ENCODE measurements at regions not wholly inside any gene's neighbourhood (a gene's known extent, or its start where the extent isn't known, plus 50 kb on each side); places are given as distances from the start of the nearest gene placed in this dataset.
A peak's percentile ranks its signal among the peaks of the same experiment; 100 is the strongest.

DNA sequence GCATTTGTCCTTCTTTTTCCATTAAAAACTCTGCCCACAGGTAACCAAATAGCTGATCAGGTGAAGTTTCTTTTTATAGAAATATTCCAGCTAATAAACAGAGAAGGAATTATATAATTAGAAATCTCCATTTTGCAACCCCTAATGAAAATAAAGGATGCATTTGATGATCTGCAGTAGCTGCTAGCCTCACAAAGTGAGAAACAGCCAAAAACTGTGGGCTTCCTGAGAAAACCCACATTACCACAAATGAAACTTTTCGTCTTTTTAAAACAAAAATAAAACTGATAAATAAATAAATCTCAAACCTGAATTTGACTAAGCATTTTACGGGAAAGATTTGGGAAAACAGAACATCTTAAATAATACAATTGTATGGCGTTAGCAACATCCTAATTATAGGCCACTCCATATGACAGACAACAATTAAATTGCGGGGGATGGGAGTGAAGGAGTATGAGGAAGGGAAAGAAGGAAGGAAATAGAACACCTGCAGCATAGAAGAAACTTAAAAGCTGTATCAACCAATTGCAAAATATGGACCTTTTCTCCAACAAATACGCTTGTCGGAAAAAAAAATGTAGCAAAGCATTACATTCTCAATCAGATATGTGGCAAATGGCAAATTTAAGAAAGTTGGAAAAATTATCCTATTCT, 283.0 kb upstream of the ITGA1 start:
- DNase-seq: no peak

DNA sequence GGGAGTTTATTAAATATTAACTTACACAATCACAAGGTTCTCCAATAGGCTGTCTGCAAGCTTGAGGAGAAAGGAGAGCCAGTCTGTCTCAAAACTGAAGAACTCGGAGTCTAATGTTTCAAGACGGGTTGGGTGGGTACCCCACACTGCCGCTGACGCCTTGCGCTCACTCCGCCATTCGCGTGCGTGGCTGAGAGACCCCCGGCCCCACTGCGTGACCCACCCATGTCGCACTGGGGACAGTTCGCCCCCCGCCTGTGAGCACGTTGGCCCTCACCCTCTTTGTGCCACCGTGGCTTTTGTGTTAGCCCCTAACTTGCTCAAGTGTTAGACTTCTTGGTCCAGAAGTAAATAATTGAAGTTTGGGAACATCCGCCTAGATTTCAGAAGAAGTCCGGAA, 270.0 kb upstream of the ITGA1 start:
- no peak for DNase-seq

DNA sequence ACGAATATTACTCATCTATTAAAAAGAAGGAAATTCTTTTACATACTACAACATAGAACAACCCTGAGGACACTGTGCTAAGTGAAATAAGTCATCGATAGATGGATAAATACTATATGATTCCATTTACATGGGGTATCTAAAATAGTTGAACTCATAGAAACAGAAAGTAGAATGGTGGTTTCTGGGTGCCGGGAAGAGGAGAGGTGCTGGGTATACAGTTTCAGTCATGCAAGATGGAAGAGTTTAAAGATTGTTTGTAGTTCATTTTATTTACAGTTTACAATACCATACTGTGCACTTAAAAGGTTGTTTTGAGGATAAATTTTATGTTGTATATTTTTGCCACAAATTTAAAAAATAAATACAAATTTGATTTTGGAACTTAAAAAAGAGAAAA, 267.5 kb upstream of the ITGA1 start:
- DNase-seq: no peak

GRCh38 chr5:52521236-52521635, 266.5 kb upstream of the ITGA1 start:
- no peak for DNase-seq

GRCh38 chr5:52523701-52524100, 264.0 kb upstream of the ITGA1 start:
- DNase-seq: no peak

GRCh38 chr5:52531105-52531504, 256.6 kb upstream of the ITGA1 start:
- no peak for DNase-seq

DNA sequence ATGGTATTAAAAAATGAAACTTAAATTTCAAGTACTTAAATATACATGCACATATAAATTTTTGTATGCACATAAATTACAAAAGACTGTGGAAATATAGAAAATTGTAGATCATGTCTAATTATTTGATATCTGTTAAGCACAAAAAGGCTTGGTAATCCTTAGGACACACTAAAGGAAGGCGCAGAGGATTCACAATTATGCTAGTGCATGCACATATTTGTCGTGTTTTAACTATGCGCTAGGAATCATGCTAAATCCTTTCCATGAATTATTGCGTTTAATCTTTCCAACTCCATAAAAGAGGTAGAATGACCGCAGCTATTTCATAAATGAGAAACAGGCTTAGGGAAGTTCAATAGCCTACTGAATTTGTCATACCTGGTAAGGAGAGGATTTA, 244.1 kb upstream of the ITGA1 start:
- no peak for DNase-seq

GRCh38 chr5:52544738-52545137, 243.0 kb upstream of the ITGA1 start:
- no peak for DNase-seq

DNA sequence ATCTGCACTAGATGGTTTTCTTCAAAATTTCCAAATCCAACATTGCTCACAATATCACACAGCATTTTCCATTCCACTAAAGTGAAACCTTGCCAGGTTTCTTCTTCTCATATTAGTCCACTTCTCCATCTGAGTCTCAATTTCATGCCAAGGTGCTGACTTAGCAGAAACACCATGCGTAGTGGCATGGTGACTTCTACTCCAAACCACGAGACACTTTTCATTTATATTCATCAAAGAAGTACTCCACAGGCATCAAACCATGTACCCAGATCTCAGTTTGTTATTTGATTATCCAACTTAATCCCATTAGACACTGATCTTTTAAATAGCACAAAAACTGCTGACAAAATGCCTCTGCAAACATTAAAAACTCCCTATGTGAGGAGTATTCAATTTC, 233.4 kb upstream of the ITGA1 start:
- DNase-seq: no peak

- DNase-seq: peak; percentile 53
Measured at GRCh38 chr5:52560366-52560765, 227.3 kb upstream of the ITGA1 start.

DNA sequence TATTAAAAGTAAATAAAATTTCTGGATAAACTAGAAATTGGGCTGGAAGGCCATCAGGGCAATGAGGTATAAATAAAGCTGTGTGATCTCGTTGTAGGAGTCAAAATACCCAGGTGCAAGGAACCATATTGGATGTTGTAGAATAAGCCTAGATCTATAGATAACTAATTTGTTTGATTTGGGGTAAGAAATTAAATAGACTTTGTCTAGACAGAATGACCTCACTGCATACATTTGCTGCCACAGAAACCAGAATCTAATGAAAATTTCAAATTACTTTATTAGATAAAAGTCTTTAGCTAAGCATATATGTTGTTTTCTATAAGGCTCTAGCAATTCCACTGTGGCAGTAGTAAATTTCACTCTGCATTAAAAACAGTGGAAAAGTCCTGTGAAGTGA, 225.2 kb upstream of the ITGA1 start:
- DNase-seq: no peak

GRCh38 chr5:52564587-52564986, 223.1 kb upstream of the ITGA1 start:
- DNase-seq: no peak

DNA sequence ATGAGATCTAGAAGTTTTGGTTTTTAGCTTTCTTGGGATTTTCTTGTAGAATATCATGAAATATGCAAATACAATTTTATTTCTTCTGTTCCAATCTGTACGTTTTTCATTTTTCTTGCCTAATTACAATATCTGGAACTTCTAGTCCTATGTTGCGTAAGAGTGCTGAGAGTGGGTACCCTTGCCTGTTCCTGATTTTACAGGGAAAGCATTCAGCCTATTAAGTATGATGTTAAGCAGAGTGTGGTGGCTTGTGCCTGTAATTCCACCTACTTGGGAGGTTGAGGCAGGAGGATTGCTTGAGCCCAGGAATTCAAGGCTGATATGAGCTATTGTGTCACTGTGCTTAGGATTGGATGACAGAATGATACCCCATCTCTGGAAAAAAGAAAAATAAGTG, 210.2 kb upstream of the ITGA1 start:
- DNase-seq: no peak

GRCh38 chr5:52579391-52579790, 208.3 kb upstream of the ITGA1 start:
- no peak for DNase-seq

DNA sequence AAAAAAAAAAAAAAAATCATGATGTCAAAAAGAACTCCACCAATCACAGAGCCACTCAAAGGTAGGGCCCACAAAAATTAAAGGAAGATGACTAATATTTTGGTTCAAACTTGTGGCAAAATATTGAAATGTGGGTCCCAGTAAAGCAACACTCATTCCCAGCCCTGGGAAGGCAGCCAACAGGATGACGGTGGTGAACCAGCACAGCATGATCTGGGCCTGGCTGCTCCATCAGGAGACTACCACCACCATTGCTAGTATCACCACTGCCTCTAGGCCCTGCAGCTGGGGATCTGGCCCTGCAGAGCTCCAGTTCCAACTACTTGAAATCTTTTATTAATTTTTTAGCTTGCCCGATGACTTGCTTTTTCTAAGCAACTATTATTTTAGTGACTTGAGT, 206.8 kb upstream of the ITGA1 start:
- DNase-seq: no peak

- DNase-seq: no peak
Measured at GRCh38 chr5:52582313-52582712, 205.4 kb upstream of the ITGA1 start.

- no peak for DNase-seq
Measured at GRCh38 chr5:52587131-52587530, 200.6 kb upstream of the ITGA1 start.

- DNase-seq: no peak
Measured at GRCh38 chr5:52597625-52598024, 190.1 kb upstream of the ITGA1 start.

DNA sequence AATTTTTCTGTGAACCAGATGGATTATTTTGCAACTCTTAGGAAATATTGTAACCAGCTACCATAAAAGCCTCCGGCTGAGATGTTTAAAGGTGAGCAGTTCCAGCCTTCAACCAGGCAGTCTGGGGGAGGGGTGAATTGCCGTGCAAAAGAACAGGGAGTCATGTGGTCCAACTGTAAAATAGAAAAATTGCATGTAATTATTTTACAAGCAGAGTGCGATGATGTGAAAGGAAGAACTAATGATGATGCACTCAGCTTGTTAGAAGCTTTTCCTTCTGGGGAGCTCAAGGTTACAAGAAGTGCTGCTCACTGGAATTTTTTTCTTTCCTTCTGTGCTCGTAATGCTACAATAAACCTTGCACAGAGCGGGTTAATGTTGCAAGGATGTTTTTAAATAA, 188.7 kb upstream of the ITGA1 start:
- no peak for DNase-seq

- DNase-seq: no peak
Measured at GRCh38 chr5:52603778-52604554, 183.8 kb upstream of the ITGA1 start.

GRCh38 chr5:52605317-52606313, 182.1 kb upstream of the ITGA1 start:
- no peak for DNase-seq

- no peak for DNase-seq
Measured at GRCh38 chr5:52607227-52607824, 180.4 kb upstream of the ITGA1 start.

DNA sequence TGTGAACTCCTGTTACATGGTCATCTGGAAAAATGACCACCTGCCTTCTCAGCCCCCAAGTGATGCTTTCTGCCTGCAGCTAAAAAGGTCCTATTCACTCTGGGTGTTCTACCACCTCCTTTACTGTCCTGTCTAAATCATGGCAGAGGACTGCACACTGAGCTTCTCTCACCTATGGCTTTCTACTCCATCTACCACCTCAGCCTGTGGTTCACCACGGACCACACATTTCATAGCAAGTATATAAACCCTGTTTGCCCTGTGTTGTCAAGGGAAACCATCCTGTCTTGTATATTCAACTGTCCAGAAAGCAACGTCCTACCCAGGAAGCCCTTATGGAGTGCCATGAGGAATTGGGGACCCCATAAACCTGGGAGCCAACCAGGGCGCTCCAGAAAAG, 167.4 kb upstream of the ITGA1 start:
- no peak for DNase-seq
